ENCODE measurements at regions not wholly inside any gene's neighbourhood (a gene's known extent, or its start where the extent isn't known, plus 50 kb on each side); places are given as distances from the start of the nearest gene placed in this dataset.

DNA sequence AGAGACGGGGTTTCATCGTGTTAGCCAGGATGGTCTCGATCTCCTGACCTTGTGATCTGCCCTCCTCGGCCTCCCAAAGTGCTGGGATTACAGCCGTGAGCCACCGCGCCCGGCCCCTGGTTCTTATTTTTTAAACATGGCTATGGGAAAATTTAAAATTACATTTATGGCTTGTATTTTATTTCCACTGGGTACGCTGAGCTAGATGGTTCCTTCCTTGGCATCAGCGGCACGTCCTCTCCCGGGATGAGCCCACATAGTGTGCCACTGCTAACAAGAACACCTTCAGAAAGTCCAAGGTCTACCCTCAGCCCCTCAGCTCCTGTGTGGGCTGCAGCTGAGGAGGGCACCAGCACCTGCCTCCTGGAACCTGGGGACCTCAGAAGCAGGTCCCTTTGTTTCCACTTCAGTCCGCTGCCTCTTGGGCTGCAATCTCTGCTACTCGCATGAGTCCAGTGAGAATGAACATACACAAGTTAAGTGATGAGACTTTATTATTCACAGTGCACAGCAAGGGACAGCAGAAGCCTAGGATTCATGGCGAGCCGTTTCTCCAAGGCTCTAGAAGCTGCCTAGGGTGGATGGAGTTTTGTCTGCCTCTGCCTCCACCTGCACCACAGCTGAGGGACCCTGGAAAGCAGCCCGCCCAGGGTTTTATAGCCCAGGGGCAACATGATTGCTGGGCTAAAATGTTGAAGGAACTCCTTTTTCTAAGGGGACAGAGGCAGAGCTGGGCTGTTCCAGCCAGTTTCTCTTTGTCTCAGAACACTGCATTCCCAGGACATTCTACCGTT, 107.5 kb upstream of the TEX51 start:
- no peaks in the 10 kb centered on the region for H3K36me3 ChIP-seq (ENCODE audit: control insufficient read depth, insufficient read depth, low read length)
- no peak overlapping the region for H3K27ac ChIP-seq (ENCODE audit: insufficient read depth, low read depth, low read length, poor library complexity, severe bottlenecking)
- 90 to 91% methylated on average over 18 of the region's 18 CpGs for WGBS, 2 experiments
- no peaks in the 10 kb centered on the region for H3K9me3 ChIP-seq (ENCODE audit: control insufficient read depth, low read length)
- no peaks in the 10 kb centered on the region for H3K27me3 ChIP-seq (ENCODE audit: control insufficient read depth, insufficient read depth, low read length, poor library complexity, severe bottlenecking)
- no peak overlapping the region for H3K4me3 ChIP-seq (ENCODE audit: insufficient read depth, low read depth, low read length)
- no peaks in the 10 kb centered on the region for H3K4me1 ChIP-seq (ENCODE audit: control insufficient read depth, insufficient read depth, low read length)

GRCh38 chr2:126792186-126792585, 106.5 kb upstream of the TEX51 start:
- Histone ChIP-seq H3K27ac (ENCODE audit: insufficient read depth, low read depth, low read length, poor library complexity, severe bottlenecking) (no peak overlapping the region), H3K4me1 (ENCODE audit: control insufficient read depth, insufficient read depth, low read length) (no peaks in the 10 kb centered on the region), H3K36me3 (ENCODE audit: control insufficient read depth, insufficient read depth, low read length) (no peaks in the 10 kb centered on the region), H3K9me3 (ENCODE audit: control insufficient read depth, low read length) (no peaks in the 10 kb centered on the region), H3K4me3 (ENCODE audit: insufficient read depth, low read depth, low read length) (no peak overlapping the region), H3K27me3 (ENCODE audit: control insufficient read depth, insufficient read depth, low read length, poor library complexity, severe bottlenecking) (no peaks in the 10 kb centered on the region)
- 94 to 96% methylated on average over 5 of the region's 5 CpGs for WGBS, 2 experiments

DNA sequence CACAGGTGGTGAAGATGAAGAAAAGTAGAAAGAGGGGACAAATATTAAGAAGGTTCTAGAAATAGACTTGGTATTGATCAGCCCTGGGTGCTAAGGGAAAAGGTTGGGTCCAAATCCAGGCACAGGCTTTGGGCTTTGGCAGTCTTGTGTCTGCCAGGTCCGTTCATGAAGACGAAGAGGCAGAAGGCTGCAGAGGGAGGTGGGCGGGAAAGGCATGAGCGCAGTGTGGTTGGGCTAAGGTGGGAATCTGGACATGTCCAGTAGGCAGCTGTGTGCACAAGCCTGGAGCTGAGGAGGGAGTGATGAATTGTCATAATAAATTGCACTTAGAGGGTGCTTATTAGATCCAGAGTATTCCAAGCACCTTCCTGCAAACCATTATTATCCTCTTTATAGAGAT, 105.7 kb upstream of the TEX51 start:
- Histone ChIP-seq H3K4me1 (ENCODE audit: control insufficient read depth, insufficient read depth, low read length) (no peaks in the 10 kb centered on the region), H3K36me3 (ENCODE audit: control insufficient read depth, insufficient read depth, low read length) (no peaks in the 10 kb centered on the region), H3K27ac (ENCODE audit: insufficient read depth, low read depth, low read length, poor library complexity, severe bottlenecking) (no peak overlapping the region), H3K9me3 (ENCODE audit: control insufficient read depth, low read length) (no peaks in the 10 kb centered on the region), H3K4me3 (ENCODE audit: insufficient read depth, low read depth, low read length) (no peak overlapping the region), H3K27me3 (ENCODE audit: control insufficient read depth, insufficient read depth, low read length, poor library complexity, severe bottlenecking) (no peaks in the 10 kb centered on the region)
- WGBS, 2 experiments: 97 to 98% methylated on average over 4 of the region's 4 CpGs

DNA sequence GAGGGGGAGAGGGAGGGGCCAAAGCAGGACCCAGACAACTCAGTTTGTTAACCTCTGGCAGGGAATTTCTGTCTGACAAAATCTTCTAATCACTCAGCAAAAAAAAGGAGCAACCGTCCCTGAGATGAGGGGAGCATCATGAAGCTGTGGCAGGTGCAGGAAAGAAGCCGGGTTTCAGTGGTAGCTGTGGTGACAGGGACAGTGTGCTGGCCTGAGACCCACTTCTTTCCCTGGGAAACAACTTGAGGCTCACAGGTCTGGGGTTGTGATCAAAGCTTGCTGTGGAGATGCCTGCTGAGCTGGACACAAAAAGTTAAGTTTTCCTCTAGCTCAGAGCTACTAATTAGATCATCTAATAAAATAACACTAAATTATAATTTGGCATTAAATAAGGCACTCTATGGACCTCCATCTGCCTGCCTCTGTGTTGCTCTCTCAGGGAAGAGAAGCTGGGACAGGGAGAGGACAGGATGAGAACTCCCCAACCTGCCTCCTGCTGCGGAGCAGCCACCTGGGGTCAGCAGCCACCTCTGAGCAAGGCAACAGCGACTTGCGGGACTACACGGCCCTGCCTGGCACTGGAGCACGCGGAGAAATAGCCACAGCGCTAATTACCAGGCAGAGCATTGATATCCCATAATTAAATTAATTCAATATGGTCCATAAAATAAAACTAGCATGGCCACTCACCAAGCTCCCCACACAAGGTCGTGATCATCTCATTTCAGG, 104.6 kb upstream of the TEX51 start:
- Histone ChIP-seq H3K36me3 (ENCODE audit: control insufficient read depth, insufficient read depth, low read length) (no peaks in the 10 kb centered on the region), H3K27ac (ENCODE audit: insufficient read depth, low read depth, low read length, poor library complexity, severe bottlenecking) (no peak overlapping the region), H3K4me1 (ENCODE audit: control insufficient read depth, insufficient read depth, low read length) (no peaks in the 10 kb centered on the region), H3K4me3 (ENCODE audit: insufficient read depth, low read depth, low read length) (no peak overlapping the region), H3K27me3 (ENCODE audit: control insufficient read depth, insufficient read depth, low read length, poor library complexity, severe bottlenecking) (no peaks in the 10 kb centered on the region), H3K9me3 (ENCODE audit: control insufficient read depth, low read length) (no peaks in the 10 kb centered on the region)
- 66 to 67% methylated on average over 10 of the region's 10 CpGs for WGBS, 2 experiments

DNA sequence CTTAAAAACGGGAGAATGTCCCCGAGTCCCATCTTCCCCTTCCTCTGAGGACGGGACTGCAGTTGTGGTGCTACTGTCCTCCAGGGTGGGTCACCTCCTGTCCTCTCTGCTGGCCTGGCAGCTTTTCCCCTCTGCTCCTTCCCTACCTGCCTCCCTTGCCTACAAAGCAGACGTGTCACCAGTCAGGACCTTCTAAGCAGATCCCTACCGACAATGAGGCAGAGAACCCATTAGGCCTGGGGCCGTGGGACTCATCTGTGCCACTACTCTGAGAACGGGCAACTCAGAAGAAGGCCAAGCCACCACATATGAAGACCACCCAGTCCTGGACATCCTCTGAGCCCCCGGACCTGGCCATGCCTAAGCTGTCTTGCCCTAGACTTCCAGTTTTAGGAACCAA, 103.0 kb upstream of the TEX51 start:
- Histone ChIP-seq H3K4me1 (ENCODE audit: control insufficient read depth, insufficient read depth, low read length) (no peaks in the 10 kb centered on the region), H3K27ac (ENCODE audit: insufficient read depth, low read depth, low read length, poor library complexity, severe bottlenecking) (no peak overlapping the region), H3K27me3 (ENCODE audit: control insufficient read depth, insufficient read depth, low read length, poor library complexity, severe bottlenecking) (no peaks in the 10 kb centered on the region), H3K36me3 (ENCODE audit: control insufficient read depth, insufficient read depth, low read length) (no peaks in the 10 kb centered on the region), H3K9me3 (ENCODE audit: control insufficient read depth, low read length) (no peaks in the 10 kb centered on the region), H3K4me3 (ENCODE audit: insufficient read depth, low read depth, low read length) (no peak overlapping the region)
- 93 to 95% methylated on average over 8 of the region's 8 CpGs for WGBS, 2 experiments

DNA sequence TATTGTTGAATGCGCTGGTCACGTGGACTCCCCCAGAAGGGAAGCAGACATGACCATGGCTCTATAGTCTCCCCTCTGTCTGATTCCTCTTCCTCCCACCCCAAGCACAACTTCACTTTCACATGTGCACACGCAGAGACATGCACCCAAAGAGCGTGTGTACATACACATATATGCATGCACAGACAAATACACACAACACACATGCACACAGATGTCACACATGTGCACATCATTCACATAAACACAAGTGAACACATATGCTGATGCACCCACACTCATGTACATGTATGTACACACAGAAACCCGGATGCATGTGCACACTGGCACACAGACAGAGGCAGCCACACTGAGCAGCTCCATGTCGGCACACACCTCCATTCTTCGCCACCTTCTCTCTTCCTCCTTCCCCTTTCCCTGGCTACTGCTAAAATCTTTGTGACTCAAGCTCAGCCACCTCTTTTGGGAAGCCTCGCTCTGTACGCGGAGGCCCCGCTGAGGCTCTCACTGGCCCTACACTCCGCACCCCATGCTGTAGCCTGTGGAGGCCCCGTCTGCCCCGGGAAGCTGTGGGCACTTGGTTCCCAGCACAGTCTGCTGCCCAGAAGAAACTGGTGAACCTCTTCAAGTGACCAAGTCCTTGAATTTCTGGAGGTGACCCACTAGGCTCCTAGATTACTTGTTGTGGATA, 101.6 kb upstream of the TEX51 start:
- Histone ChIP-seq H3K36me3 (ENCODE audit: control insufficient read depth, insufficient read depth, low read length) (no peaks in the 10 kb centered on the region), H3K4me1 (ENCODE audit: control insufficient read depth, insufficient read depth, low read length) (no peaks in the 10 kb centered on the region), H3K4me3 (ENCODE audit: insufficient read depth, low read depth, low read length) (no peak overlapping the region), H3K27me3 (ENCODE audit: control insufficient read depth, insufficient read depth, low read length, poor library complexity, severe bottlenecking) (no peaks in the 10 kb centered on the region), H3K9me3 (ENCODE audit: control insufficient read depth, low read length) (no peaks in the 10 kb centered on the region), H3K27ac (ENCODE audit: insufficient read depth, low read depth, low read length, poor library complexity, severe bottlenecking) (no peak overlapping the region)
- 92 to 96% methylated on average over 14 of the region's 14 CpGs for WGBS, 2 experiments

DNA sequence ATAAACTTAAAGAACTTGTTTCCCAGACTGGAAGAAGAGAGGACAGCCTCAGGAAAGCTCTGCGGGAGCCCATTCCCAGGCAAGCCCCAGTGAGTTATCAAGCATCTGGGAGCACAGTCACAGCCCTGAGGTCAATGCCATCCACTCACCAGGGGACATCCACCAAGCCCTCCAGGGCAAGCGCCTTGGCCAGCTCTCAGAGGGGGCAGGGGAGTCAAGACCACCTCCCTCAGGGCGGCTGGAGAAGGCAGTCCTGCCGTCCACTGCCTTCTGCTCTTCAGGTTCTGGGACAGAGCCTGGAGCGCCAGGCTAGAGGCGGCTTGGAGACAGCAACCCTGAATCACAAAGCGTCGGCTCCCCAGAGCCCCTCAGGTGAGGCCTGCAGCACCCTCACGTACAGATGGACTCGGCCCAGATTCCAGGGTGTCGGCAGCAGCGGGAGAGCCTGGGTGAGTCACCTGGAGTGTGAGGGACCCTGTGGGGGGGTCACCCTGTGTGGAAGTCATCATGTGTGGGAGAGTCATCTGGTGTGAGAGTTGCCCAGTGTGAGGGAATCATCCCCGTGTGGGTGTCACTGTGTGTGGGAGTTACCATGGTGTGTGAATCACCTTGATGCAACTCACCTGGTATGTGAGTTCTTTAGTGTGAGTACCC, 100.9 kb upstream of the TEX51 start:
- H3K27ac ChIP-seq (ENCODE audit: insufficient read depth, low read depth, low read length, poor library complexity, severe bottlenecking): no peak overlapping the region
- H3K4me1 ChIP-seq (ENCODE audit: control insufficient read depth, insufficient read depth, low read length): no peaks in the 10 kb centered on the region
- no peaks in the 10 kb centered on the region for H3K27me3 ChIP-seq (ENCODE audit: control insufficient read depth, insufficient read depth, low read length, poor library complexity, severe bottlenecking)
- WGBS, 2 experiments: 94 to 97% methylated on average over 13 of the region's 13 CpGs
- H3K4me3 ChIP-seq (ENCODE audit: insufficient read depth, low read depth, low read length): no peak overlapping the region
- H3K9me3 ChIP-seq (ENCODE audit: control insufficient read depth, low read length): no peaks in the 10 kb centered on the region
- H3K36me3 ChIP-seq (ENCODE audit: control insufficient read depth, insufficient read depth, low read length): no peaks in the 10 kb centered on the region

DNA sequence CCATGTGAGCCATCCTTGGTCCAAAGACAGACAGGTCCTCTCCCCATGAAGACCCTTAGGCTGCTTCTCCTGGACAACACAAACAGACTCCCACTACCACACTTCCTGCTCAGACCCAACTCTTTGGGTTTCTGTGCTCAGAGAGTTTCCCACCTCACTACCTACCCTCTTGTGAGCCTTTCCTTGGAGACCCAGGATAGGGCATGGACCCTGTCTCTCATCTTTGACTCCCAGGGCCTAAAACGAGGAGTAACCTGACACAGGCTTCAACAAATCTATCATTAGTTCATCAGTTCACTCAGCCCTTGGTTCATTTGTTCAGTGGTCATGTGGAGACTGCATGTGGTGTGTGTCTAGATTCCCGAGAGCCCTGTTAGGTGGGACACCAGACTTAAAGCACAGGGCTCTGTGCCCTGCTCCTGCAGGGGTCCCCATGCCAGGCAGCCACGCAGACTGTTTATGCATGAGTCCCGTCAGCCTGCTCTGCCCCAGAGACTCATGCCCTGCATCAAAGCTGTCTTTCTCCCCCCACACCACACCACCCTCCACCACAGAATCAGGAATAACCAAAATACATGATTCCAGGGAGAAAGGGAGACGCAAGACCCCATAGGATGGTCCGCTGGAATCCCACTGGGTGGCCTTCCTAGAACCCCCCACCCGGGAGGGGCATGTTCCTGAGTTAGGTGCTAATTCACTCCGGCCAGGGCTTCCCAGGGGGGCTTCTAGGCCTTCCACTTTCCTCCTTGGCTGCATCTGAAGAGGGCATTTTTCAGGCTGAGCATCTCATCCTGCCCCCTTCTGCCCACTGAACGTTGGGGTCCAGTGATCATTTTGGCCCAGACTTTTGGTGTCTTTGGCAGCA, 100.2 kb upstream of the TEX51 start:
- no peaks in the 10 kb centered on the region for H3K9me3 ChIP-seq (ENCODE audit: control insufficient read depth, low read length)
- WGBS, 2 experiments: 80 to 81% methylated on average over 9 of the region's 9 CpGs
- H3K4me3 ChIP-seq (ENCODE audit: insufficient read depth, low read depth, low read length): no peak overlapping the region

DNA sequence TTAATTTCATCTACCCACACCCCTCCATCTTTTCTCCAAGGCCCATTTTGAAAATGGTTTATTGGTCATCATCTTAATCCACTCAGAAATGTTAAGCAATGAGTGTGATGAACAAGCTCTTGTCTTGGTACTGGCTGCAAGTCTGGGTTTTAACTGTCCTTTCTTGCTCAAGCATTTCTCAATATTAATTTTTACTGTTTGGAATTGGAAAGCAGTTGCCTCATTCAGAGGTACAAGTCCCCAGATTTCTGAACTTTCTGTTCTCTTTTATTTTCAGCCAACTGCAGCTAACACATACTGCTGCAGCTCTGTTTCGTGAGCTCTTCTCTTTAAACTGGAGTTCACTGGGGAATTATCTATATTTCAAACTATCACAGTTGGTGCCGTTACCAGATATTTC, 99.4 kb upstream of the TEX51 start:
- Histone ChIP-seq H3K4me1 (ENCODE audit: control insufficient read depth, insufficient read depth, low read length) (no peaks in the 10 kb centered on the region), H3K27me3 (ENCODE audit: control insufficient read depth, insufficient read depth, low read length, poor library complexity, severe bottlenecking) (no peaks in the 10 kb centered on the region), H3K4me3 (ENCODE audit: insufficient read depth, low read depth, low read length) (no peak overlapping the region), H3K36me3 (ENCODE audit: control insufficient read depth, insufficient read depth, low read length) (no peaks in the 10 kb centered on the region), H3K9me3 (ENCODE audit: control insufficient read depth, low read length) (no peaks in the 10 kb centered on the region), H3K27ac (ENCODE audit: insufficient read depth, low read depth, low read length, poor library complexity, severe bottlenecking) (no peak overlapping the region)
- 95 to 96% methylated on average over 1 to 2 of the region's 2 CpGs for WGBS, 2 experiments

More for the DNA sequence above, 100.2 kb upstream of the TEX51 start:
- Histone ChIP-seq H3K27ac (ENCODE audit: insufficient read depth, low read depth, low read length, poor library complexity, severe bottlenecking) (no peak overlapping the region), H3K4me1 (ENCODE audit: control insufficient read depth, insufficient read depth, low read length) (no peaks in the 10 kb centered on the region), H3K36me3 (ENCODE audit: control insufficient read depth, insufficient read depth, low read length) (no peaks in the 10 kb centered on the region), H3K27me3 (ENCODE audit: control insufficient read depth, insufficient read depth, low read length, poor library complexity, severe bottlenecking) (no peaks in the 10 kb centered on the region)

Data from ectodermal cell (in vitro differentiated cells).